GM23248 (cell line): ENCODE measurements at regions not wholly inside any gene's neighbourhood (a gene's known extent, or its start where the extent isn't known, plus 50 kb on each side); places are given as distances from the start of the nearest gene placed in this dataset.

ENCODE experiments used
- EZH2 ChIP-seq: fragments of 200-600 bp; sonication (generic); IDR thresholded peaks from 2 replicates; pipeline ENCODE4 v1.6.1; 2018; ENCODE audit warnings: antibody characterized with exemption, mild to moderate bottlenecking; ENCODE audit not compliant: insufficient read depth, poor library complexity, severe bottlenecking
- EZH2phosphoT487 ChIP-seq: fragments of 200-600 bp; sonication (generic); IDR thresholded peaks from 2 replicates; pipeline ENCODE4 v1.6.1; 2018; ENCODE audit warnings: antibody characterized with exemption, moderate library complexity, mild to moderate bottlenecking, low read depth; ENCODE audit not compliant: insufficient read depth

- TF ChIP-seq EZH2phosphoT487, result no peak
- no peak for TF ChIP-seq EZH2
Observed at GRCh38 chr1:194289569-194290266, 1103.3 kb upstream of the B3GALT2 start.
